Ectodermal cell (in vitro differentiated cells): ENCODE measurements at regions not wholly inside any gene's neighbourhood (a gene's known extent, or its start where the extent isn't known, plus 50 kb on each side); places are given as distances from the start of the nearest gene placed in this dataset.
"Not testable (repeated sequence)": the region's sequence is repeated elsewhere in the genome, so short reads cannot be mapped to it uniquely, and the experiment has no call there.

Experiments used
- H3K27ac ChIP-seq: 2 replicates; pipeline ENCODE4 v1.7.0; 2013; ENCODE audit warnings: mild to moderate bottlenecking, low read depth, low read length; ENCODE audit not compliant: insufficient read depth, poor library complexity, severe bottlenecking
- H3K27me3 ChIP-seq: 2 replicates; pipeline ENCODE4 v1.7.0; 2013; ENCODE audit warnings: mild to moderate bottlenecking, low read length; ENCODE audit not compliant: insufficient read depth, control insufficient read depth, poor library complexity, severe bottlenecking
- H3K36me3 ChIP-seq: one replicate; pipeline ENCODE4 v1.7.0; 2013; ENCODE audit warnings: low read length; ENCODE audit not compliant: control insufficient read depth, insufficient read depth
- H3K4me1 ChIP-seq: one replicate; pipeline ENCODE4 v1.7.0; 2013; ENCODE audit warnings: low read length; ENCODE audit not compliant: control insufficient read depth, insufficient read depth
- H3K4me3 ChIP-seq: 2 replicates; pipeline ENCODE4 v1.7.0; 2013; ENCODE audit warnings: low read depth, low read length, control low read depth; ENCODE audit not compliant: insufficient read depth
- H3K9me3 ChIP-seq: 2 replicates; pipeline ENCODE4 v1.7.0; 2013; ENCODE audit warnings: mild to moderate bottlenecking, low read length, moderate library complexity; ENCODE audit not compliant: control insufficient read depth
- WGBS, 2 experiments: methylation state at CpG; one replicate each; pipeline ENCODE4 v1.1.7; 2013; ENCODE audit warnings: missing lambda C conversion rate in 2 of 2; 5-methylcytosine and 5-hydroxymethylcytosine counted together

GRCh38 chr17:21514567-21514966, 138.4 kb downstream of the KCNJ12 start:
- 88 to 89% methylated on average over 1 of the region's 1 CpG for WGBS, 2 experiments
- not testable (repeated sequence) for H3K27ac ChIP-seq
- H3K27me3 ChIP-seq, result peaks cover 26% of the 10 kb centered on the region

GRCh38 chr17:21517538-21518293, 141.6 kb downstream of the KCNJ12 start:
- WGBS, 2 experiments, result 80 to 85% methylated on average over 9 of the region's 9 CpGs
- peaks cover 2% of the 10 kb centered on the region for H3K27me3 ChIP-seq
- H3K4me3 ChIP-seq, result no peak overlapping the region

More at GRCh38 chr17:21514567-21514966, 138.4 kb downstream of the KCNJ12 start:
- not testable (repeated sequence) for H3K4me1 ChIP-seq, H3K9me3 ChIP-seq, H3K36me3 ChIP-seq, H3K4me3 ChIP-seq

DNA sequence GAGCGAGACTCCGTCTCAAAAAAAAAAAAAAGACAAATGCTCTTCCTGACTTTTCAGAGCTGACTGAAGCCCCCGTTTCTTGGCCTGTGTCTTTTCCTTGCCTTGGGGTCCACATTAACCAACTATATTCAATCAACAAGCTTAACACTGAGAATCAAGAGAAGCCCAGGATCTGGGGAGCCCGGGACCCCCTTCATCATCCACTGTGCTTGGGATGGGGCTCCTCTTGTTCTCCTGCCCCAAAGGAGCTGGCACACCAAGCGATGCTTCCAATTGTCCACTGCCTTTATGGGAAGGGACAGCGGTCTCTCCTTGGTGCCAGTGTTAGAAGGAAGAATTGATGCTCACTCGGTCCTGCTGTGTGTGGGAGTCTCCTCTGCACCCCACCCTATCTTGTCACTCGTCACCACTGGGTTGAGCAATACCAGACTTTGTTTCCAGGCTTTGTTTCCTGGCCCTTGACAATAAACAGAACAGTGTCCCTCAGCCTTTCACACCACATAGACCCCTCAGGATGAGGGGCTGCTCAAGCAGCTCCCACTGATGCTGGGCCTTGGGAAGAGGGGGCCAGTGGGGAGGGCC, 146.7 kb downstream of the KCNJ12 start:
- Histone ChIP-seq H3K27ac (no peak overlapping the region), H3K27me3 (no peaks in the 10 kb centered on the region), H3K4me1 (no peaks in the 10 kb centered on the region), H3K9me3 (no peaks in the 10 kb centered on the region), H3K4me3 (no peak overlapping the region), H3K36me3 (no peaks in the 10 kb centered on the region)
- 91% methylated on average over 8 of the region's 8 CpGs for WGBS, 2 experiments

More at GRCh38 chr17:21517538-21518293, 141.6 kb downstream of the KCNJ12 start:
- Histone ChIP-seq H3K36me3 (no peaks in the 10 kb centered on the region), H3K27ac (no peak overlapping the region), H3K4me1 (no peaks in the 10 kb centered on the region), H3K9me3 (no peaks in the 10 kb centered on the region)

- H3K27me3 ChIP-seq, result no peaks in the 10 kb centered on the region
- no peak overlapping the region for H3K27ac ChIP-seq
- 86 to 90% methylated on average over 6 to 7 of the region's 7 CpGs for WGBS, 2 experiments
- no peaks in the 10 kb centered on the region for H3K4me1 ChIP-seq
- H3K4me3 ChIP-seq, result no peak overlapping the region
- no peaks in the 10 kb centered on the region for H3K9me3 ChIP-seq
- H3K36me3 ChIP-seq, result no peaks in the 10 kb centered on the region
Observed at GRCh38 chr17:21523497-21524210, 147.5 kb downstream of the KCNJ12 start.

DNA sequence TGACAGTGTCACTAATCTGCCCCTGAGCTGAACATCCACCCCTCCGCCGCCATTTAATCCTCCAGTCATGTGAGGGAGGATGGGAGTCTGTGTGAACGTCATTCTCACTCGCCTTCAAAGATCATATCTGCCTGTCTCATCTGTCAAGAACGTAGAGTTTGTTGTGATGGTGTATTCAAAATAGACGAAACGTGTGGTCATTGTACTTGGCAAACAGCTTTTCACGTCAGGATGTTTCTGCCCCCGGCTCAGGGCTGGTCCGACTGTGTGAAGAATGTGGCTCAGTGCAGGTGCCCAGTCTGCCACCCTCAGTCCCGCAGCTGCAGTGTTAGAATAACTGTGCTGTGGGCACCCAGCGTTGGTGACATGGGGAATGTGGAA, 148.0 kb downstream of the KCNJ12 start:
- H3K36me3 ChIP-seq, result no peaks in the 10 kb centered on the region
- H3K9me3 ChIP-seq, result no peaks in the 10 kb centered on the region
- no peak overlapping the region for H3K27ac ChIP-seq
- H3K4me1 ChIP-seq, result no peaks in the 10 kb centered on the region
- no peaks in the 10 kb centered on the region for H3K27me3 ChIP-seq
- 93 to 95% methylated on average over 11 of the region's 12 CpGs for WGBS, 2 experiments
- no peak overlapping the region for H3K4me3 ChIP-seq

- H3K27ac ChIP-seq, result no peak overlapping the region
- H3K9me3 ChIP-seq, result no peaks in the 10 kb centered on the region
- no peaks in the 10 kb centered on the region for H3K27me3 ChIP-seq
- no peaks in the 10 kb centered on the region for H3K36me3 ChIP-seq
- 94 to 95% methylated on average over 8 of the region's 8 CpGs for WGBS, 2 experiments
- H3K4me3 ChIP-seq, result no peak overlapping the region
- H3K4me1 ChIP-seq, result no peaks in the 10 kb centered on the region
Observed at GRCh38 chr17:21525464-21526130, 149.4 kb downstream of the KCNJ12 start.

DNA sequence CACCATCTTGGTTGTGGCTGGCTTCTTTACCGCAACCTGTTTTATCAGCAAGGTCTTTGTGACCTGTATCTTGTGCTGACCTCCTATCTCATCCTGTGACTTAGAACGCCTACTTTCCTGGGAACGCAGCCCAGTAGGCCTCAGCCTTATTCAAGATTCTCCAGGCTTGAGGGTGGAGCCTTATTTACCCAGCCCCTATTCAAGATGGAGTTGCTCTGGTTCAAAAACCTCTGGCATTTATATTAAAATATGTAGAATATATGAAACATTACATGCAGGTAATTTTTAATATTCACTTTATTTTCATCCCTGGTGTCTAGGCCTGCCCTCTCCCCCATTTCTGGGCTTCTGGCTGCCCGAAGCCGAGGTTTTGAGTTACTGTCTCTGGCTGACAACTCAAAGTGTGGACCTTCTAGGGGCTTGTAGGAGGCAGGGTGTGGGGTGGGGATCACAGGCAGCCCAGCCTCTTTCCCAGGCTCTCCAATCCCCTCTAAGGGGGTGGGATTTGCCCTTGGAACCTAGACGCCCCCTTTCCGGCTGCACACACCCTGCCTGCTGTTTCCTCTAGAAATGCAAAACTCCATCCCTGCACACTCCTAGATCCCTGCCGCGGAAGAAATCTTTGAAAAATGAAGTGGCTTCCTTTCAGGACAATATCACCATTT, 152.0 kb downstream of the KCNJ12 start:
- Histone ChIP-seq H3K36me3 (no peaks in the 10 kb centered on the region), H3K27ac (no peak overlapping the region), H3K4me3 (no peak overlapping the region), H3K9me3 (no peaks in the 10 kb centered on the region), H3K27me3 (no peaks in the 10 kb centered on the region), H3K4me1 (no peaks in the 10 kb centered on the region)
- WGBS, 2 experiments, result 87 to 91% methylated on average over 9 of the region's 9 CpGs

DNA sequence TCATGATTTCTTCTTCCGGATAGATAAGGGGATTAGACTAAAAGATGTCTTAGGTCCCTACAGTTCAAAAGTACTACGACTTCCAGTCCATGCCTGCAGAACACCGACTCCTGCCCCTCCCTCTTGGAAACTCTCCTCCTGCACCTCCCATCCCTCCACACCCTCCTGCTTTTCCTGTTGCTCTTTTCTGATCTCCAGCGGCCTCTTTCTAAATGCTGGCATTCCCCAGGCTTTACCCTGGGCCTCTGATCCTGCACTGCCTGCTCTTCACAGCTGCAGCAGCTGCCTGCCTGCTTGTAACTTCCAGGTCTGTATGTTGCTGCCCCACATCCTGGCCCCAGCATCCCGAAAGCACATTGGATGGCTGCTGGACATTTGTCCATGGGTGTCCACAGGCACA, 154.2 kb downstream of the KCNJ12 start:
- 72 to 73% methylated on average over 5 of the region's 5 CpGs for WGBS, 2 experiments
- H3K27me3 ChIP-seq, result no peaks in the 10 kb centered on the region
- H3K4me3 ChIP-seq, result no peak overlapping the region
- no peaks in the 10 kb centered on the region for H3K4me1 ChIP-seq
- peaks cover 10% of the 10 kb centered on the region for H3K36me3 ChIP-seq
- H3K9me3 ChIP-seq, result no peaks in the 10 kb centered on the region
- no peak overlapping the region for H3K27ac ChIP-seq

GRCh38 chr17:21530841-21531240, 154.7 kb downstream of the KCNJ12 start:
- H3K9me3 ChIP-seq, result no peaks in the 10 kb centered on the region
- H3K27ac ChIP-seq, result no peak overlapping the region
- H3K4me3 ChIP-seq, result no peak overlapping the region
- H3K4me1 ChIP-seq, result no peaks in the 10 kb centered on the region
- H3K36me3 ChIP-seq, result peaks cover 10% of the 10 kb centered on the region
- 93 to 94% methylated on average over 9 of the region's 9 CpGs for WGBS, 2 experiments
- H3K27me3 ChIP-seq, result no peaks in the 10 kb centered on the region
